GM23338 (cell line): ENCODE measurements at regions not wholly inside any gene's neighbourhood (a gene's known extent, or its start where the extent isn't known, plus 50 kb on each side); places are given as distances from the start of the nearest gene placed in this dataset.

Experiments used
- ATAC-seq: fragments of 200-7000 bp; cut with Tn5 transposase; 3 replicates; pipeline ENCODE4 v1.9.1; 2020
- DNase-seq: peaks from one replicate; pipeline ENCODE4 v3.0.0-alpha.2; 2015; ENCODE audit warnings: low spot score
- H2AFZ ChIP-seq: fragments of 200-600 bp; sonication (generic); 2 replicates; pipeline ENCODE4 v1.8.0; 2016; ENCODE audit warnings: antibody characterized with exemption, mild to moderate bottlenecking, moderate library complexity
- H3F3A ChIP-seq: fragments of 200-600 bp; sonication (generic); replicated peaks from 2 replicates; pipeline ENCODE4 v1.8.0; 2017; ENCODE audit warnings: antibody characterized with exemption, mixed run types, low read depth
- H3K27ac ChIP-seq: fragments of 200-600 bp; sonication (generic); 2 replicates; pipeline ENCODE4 v1.6.1; 2016; ENCODE audit warnings: low read depth
- H3K27me3 ChIP-seq: fragments of 200-600 bp; sonication (generic); 2 replicates; pipeline ENCODE4 v1.8.0; 2016; ENCODE audit warnings: mild to moderate bottlenecking, mixed run types, moderate library complexity; ENCODE audit not compliant: insufficient read depth
- H3K36me3 ChIP-seq: fragments of 200-600 bp; sonication (generic); 2 replicates; pipeline ENCODE4 v1.8.0; 2016; ENCODE audit warnings: mild to moderate bottlenecking; ENCODE audit not compliant: insufficient read depth
- H3K4me1 ChIP-seq: fragments of 200-600 bp; sonication (generic); 2 replicates; pipeline ENCODE4 v1.8.0; 2016; ENCODE audit warnings: mild to moderate bottlenecking, moderate library complexity; ENCODE audit not compliant: insufficient read depth
- H3K4me2 ChIP-seq: fragments of 200-600 bp; sonication (generic); 2 replicates; pipeline ENCODE4 v1.7.1; 2017; ENCODE audit warnings: mixed run types
- H3K4me3 ChIP-seq: fragments of 200-600 bp; sonication (generic); 2 replicates; pipeline ENCODE4 v1.6.1; 2016; ENCODE audit warnings: mixed run types
- H3K79me2 ChIP-seq: fragments of 200-600 bp; sonication (generic); replicated peaks from 2 replicates; pipeline ENCODE4 v1.8.0; 2017; ENCODE audit warnings: mild to moderate bottlenecking; ENCODE audit not compliant: insufficient read depth
- H3K9me2 ChIP-seq: fragments of 200-600 bp; sonication (generic); 2 replicates; pipeline ENCODE4 v1.8.0; 2017; ENCODE audit not compliant: insufficient read depth
- H4K20me1 ChIP-seq: fragments of 200-600 bp; sonication (generic); replicated peaks from 2 replicates; pipeline ENCODE4 v1.8.0; 2017; ENCODE audit warnings: mild to moderate bottlenecking; ENCODE audit not compliant: insufficient read depth
- H3K27ac Mint-ChIP-seq: 2 replicates; pipeline ENCODE4 v1.8.0; 2020; ENCODE audit warnings: inconsistent platforms, mild to moderate bottlenecking, moderate library complexity, mixed read lengths
- H3K27me3 Mint-ChIP-seq: 3 replicates; pipeline ENCODE4 v1.8.0; 2022; ENCODE audit warnings: low read depth, mild to moderate bottlenecking, moderate library complexity, mixed read lengths, inconsistent platforms; ENCODE audit not compliant: insufficient read depth, poor library complexity
- H3K36me3 Mint-ChIP-seq: 3 replicates; pipeline ENCODE4 v1.8.0; 2021; ENCODE audit warnings: low read depth, mild to moderate bottlenecking, inconsistent platforms, moderate library complexity, mixed read lengths
- H3K4me1 Mint-ChIP-seq: 3 replicates; pipeline ENCODE4 v1.8.0; 2020; ENCODE audit warnings: mild to moderate bottlenecking, inconsistent platforms, mixed read lengths
- H3K4me3 Mint-ChIP-seq: 3 replicates; pipeline ENCODE4 v1.8.0; 2021; ENCODE audit warnings: moderate library complexity, mild to moderate bottlenecking, inconsistent platforms, mixed read lengths
- H3K9me3 Mint-ChIP-seq: 3 replicates; pipeline ENCODE4 v1.8.0; 2020; ENCODE audit warnings: moderate library complexity, mild to moderate bottlenecking, inconsistent platforms, mixed read lengths
- CREB1 ChIP-seq: fragments of 250-450 bp; sonication (Bioruptor Pico); IDR thresholded peaks from 2 replicates; pipeline ENCODE4 v1.5.0; 2020; ENCODE audit warnings: low read depth, mild to moderate bottlenecking, moderate library complexity
- CTCF ChIP-seq, 2 experiments: fragments of 200-600 bp in 1 of 2; sonication (generic) in 1 of 2; conservative IDR thresholded peaks; 2 replicates each; pipeline versions ENCODE4 v1.5.1 to v1.6.1; 2016 to 2017; ENCODE audit warnings: antibody characterized with exemption in 2 of 2, low read depth in 2 of 2, mild to moderate bottlenecking in 2 of 2, moderate library complexity in 1 of 2
- EZH2 ChIP-seq: fragments of 200-600 bp; sonication (generic); IDR thresholded peaks from one replicate; pipeline ENCODE4 v1.8.0; 2017; ENCODE audit warnings: antibody characterized with exemption, mild to moderate bottlenecking, low read depth; ENCODE audit not compliant: unreplicated experiment
- EZH2phosphoT487 ChIP-seq: fragments of 200-600 bp; sonication (generic); IDR thresholded peaks from one replicate; pipeline ENCODE4 v1.8.1; 2018; ENCODE audit warnings: antibody characterized with exemption; ENCODE audit not compliant: unreplicated experiment
- NANOG ChIP-seq: IDR thresholded peaks from 2 replicates; pipeline ENCODE4 v1.6.1; 2016; ENCODE audit warnings: antibody characterized with exemption, borderline replicate concordance
- POLR2AphosphoS5 ChIP-seq: IDR thresholded peaks from 2 replicates; pipeline ENCODE4 v1.6.1; 2016; ENCODE audit warnings: antibody characterized with exemption, low read depth
- REST ChIP-seq: IDR thresholded peaks from one replicate; pipeline ENCODE4 v1.6.1; 2018; ENCODE audit warnings: antibody characterized with exemption; ENCODE audit not compliant: unreplicated experiment
- ZNF114 ChIP-seq: fragments of 250-450 bp; sonication (Bioruptor Pico); IDR thresholded peaks from 2 replicates; pipeline ENCODE4 v1.5.0; 2020; ENCODE audit warnings: mild to moderate bottlenecking, moderate library complexity
- ZNF331 ChIP-seq: fragments of 250-450 bp; sonication (Bioruptor Pico); IDR thresholded peaks from 2 replicates; pipeline ENCODE4 v1.5.0; 2020; ENCODE audit warnings: low read depth, mild to moderate bottlenecking, moderate library complexity
- ZNF462 ChIP-seq: fragments of 250-450 bp; sonication (Bioruptor Pico); IDR thresholded peaks from 2 replicates; pipeline ENCODE4 v1.5.0; 2020; ENCODE audit warnings: mild to moderate bottlenecking, moderate library complexity

- no peak for TF ChIP-seq CTCF (conservative IDR thresholded peaks at IDR 0.05; ENCODE audit: low read depth in 2 of 2)
Measured at GRCh38 chr20:16951876-16952275, 203.7 kb downstream of the OTOR start (continued).

DNA sequence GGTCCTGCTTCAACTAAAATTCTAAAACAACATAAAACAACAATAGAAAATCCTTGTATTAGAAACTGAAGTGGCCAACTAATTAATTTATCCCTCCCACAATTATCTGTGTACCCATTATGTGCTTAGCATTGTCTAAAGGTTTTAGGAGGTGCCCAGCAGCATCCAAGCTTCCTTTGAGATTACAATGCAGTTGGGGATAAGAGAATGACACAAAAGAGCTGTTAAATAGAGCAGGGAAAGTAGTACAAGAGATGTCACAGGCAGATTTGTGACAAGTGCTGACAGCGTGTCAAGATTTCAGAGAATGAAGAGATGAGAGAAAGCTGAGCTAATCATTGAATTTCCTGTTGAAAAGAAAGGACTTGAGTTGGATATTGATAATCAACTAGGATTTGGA is 204.8 kb downstream of the OTOR start:
- Histone ChIP-seq H3K4me2 (no peak overlapping the region), H3K4me1 (peaks cover 18% of the 10 kb centered on the region), H3K36me3 (no peaks in the 10 kb centered on the region; the same call in 1 of the 2 replicates), H4K20me1 (no peaks in the 10 kb centered on the region), H3K27ac (no peak overlapping the region), H3K79me2 (no peaks in the 10 kb centered on the region), H3K9me2 (peaks cover 10% of the 10 kb centered on the region; the same call in 1 of the 2 replicates), H3F3A (no peaks in the 10 kb centered on the region), H3K4me3 (no peak overlapping the region), H3K27me3 (no peaks in the 10 kb centered on the region), H2AFZ (no peak overlapping the region)
- TF ChIP-seq EZH2 (no peak), POLR2AphosphoS5 (no peak), ZNF114 (CRISPR knock-in tag) (no peak), CREB1 (CRISPR knock-in tag) (no peak), EZH2phosphoT487 (no peak), NANOG (no peak), ZNF331 (no peak), CTCF (conservative IDR thresholded peaks at IDR 0.05; ENCODE audit: low read depth in 2 of 2) (no peak), ZNF462 (no peak), REST (no peak)
- ATAC-seq (no peak), DNase-seq (no peak)
- peaks cover 16% of the 10 kb centered on the region; the same call in 2 of the 3 replicates for H3K4me1 Mint-ChIP-seq
- H3K27me3 Mint-ChIP-seq = no peaks in the 10 kb centered on the region
- no peak overlapping the region for H3K4me3 Mint-ChIP-seq
- no peak overlapping the region for H3K27ac Mint-ChIP-seq
- peaks cover 3% of the 10 kb centered on the region; the same call in 2 of the 3 replicates for H3K9me3 Mint-ChIP-seq
- no peaks in the 10 kb centered on the region for H3K36me3 Mint-ChIP-seq
